CD4-positive, alpha-beta T cell treated with Interleukin-12 subunit alpha and Interleukin-12 subunit beta, for 1 hour (primary cell): ENCODE measurements at regions not wholly inside any gene's neighbourhood (a gene's known extent, or its start where the extent isn't known, plus 50 kb on each side); places are given as distances from the start of the nearest gene placed in this dataset.

Experiments
- DNase-seq: peaks from one replicate; pipeline ENCODE4 v3.0.0-alpha.2; 2020

GRCh38 chr18:10035281-10035991, 121.6 kb downstream of the VAPA start:
- no peak for DNase-seq

- no peak for DNase-seq
These were observed 122.7 kb downstream of the VAPA start for GRCh38 chr18:10036479-10036878.

GRCh38 chr18:10037181-10037580, 123.4 kb downstream of the VAPA start:
- DNase-seq = no peak

GRCh38 chr18:10038268-10038667, 124.5 kb downstream of the VAPA start:
- DNase-seq = no peak

GRCh38 chr18:10040287-10041011, 126.6 kb downstream of the VAPA start:
- DNase-seq = no peak

GRCh38 chr18:10041180-10041579, 127.4 kb downstream of the VAPA start:
- DNase-seq = no peak

- no peak for DNase-seq
These were observed 128.7 kb downstream of the VAPA start for GRCh38 chr18:10042492-10042891.

GRCh38 chr18:10044054-10044453, 130.2 kb downstream of the VAPA start:
- no peak for DNase-seq

- DNase-seq = no peak
These were observed 131.6 kb downstream of the VAPA start for GRCh38 chr18:10045296-10045891.

GRCh38 chr18:10046178-10046807, 132.5 kb downstream of the VAPA start:
- DNase-seq = no peak

GRCh38 chr18:10047237-10047636, 133.4 kb downstream of the VAPA start:
- no peak for DNase-seq

- no peak for DNase-seq
These were observed 135.9 kb downstream of the VAPA start for GRCh38 chr18:10049747-10050146.

GRCh38 chr18:10050956-10051355, 137.1 kb downstream of the VAPA start:
- no peak for DNase-seq

GRCh38 chr18:10051877-10052631, 138.2 kb downstream of the VAPA start:
- DNase-seq = no peak

- DNase-seq = no peak
These were observed 139.1 kb downstream of the VAPA start for GRCh38 chr18:10052871-10053270.

GRCh38 chr18:10053861-10054260, 140.0 kb downstream of the VAPA start:
- DNase-seq = no peak

GRCh38 chr18:10054366-10054765, 140.6 kb downstream of the VAPA start:
- DNase-seq = no peak

- no peak for DNase-seq
These were observed 141.4 kb downstream of the VAPA start for GRCh38 chr18:10055125-10055750.

- no peak for DNase-seq
These were observed 142.7 kb downstream of the VAPA start for GRCh38 chr18:10056506-10056905.

GRCh38 chr18:10057401-10057893, 143.6 kb downstream of the VAPA start:
- no peak for DNase-seq

GRCh38 chr18:10057894-10058791, 144.3 kb downstream of the VAPA start:
- DNase-seq = no peak
